Suppressor macrophage treated with lipopolysaccharide for 4 hours (primary cell): ENCODE measurements at regions not wholly inside any gene's neighbourhood (a gene's known extent, or its start where the extent isn't known, plus 50 kb on each side); places are given as distances from the start of the nearest gene placed in this dataset.
A peak's percentile ranks its signal among the peaks of the same experiment; 100 is the strongest.

Experiments used
- DNase-seq: peaks from one replicate; pipeline ENCODE4 v3.0.0-alpha.2; 2020

DNA sequence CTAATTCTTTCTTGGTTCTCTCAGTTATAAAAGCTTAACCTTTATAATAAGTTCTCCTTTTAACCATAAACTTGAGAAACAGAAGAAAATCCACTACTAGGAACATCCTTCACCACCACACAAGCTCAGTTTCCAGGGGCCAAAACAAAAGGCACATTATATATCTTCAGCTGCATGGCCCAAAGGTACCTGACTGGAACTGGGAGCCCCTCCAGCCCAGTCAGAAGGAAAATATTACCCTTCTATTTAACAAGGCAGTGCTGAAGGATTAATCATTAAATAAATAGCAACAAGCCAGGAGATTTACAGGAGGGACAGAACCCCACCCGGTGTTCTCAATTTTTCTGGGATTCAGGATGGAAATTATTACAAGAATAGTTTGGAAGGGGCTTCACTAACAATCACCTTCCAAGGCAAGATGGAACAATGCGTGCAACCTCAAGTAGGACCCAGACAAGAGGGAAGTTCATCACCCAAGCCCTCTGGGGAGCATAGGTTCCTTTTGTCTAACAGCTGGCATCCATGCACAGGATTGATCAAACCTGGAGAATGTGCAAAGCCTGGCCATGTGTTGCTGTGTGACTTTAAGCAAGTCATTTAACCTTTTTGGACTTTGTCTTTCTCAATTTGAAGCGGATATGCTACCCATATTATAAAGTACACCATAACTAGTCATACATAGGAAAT lies 159.6 kb upstream of the SETBP1 start:
- no peak for DNase-seq

DNA sequence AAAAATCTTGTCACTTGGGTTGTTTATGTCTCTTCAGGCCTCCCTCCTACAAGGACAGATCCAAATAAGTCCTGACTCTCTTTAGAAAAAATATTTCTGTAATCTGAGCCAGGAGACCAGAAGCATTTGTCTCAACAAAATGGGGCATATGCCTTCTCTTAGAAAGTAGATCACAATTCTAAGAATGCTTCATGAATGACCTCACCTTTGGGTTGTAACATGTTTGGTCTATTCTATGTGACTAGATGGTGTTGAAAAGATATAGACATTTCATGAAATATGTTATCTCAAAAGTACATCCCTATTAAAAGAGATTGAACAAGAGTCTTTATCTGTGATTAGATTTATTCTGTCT lies 159.0 kb upstream of the SETBP1 start:
- no peak for DNase-seq

DNA sequence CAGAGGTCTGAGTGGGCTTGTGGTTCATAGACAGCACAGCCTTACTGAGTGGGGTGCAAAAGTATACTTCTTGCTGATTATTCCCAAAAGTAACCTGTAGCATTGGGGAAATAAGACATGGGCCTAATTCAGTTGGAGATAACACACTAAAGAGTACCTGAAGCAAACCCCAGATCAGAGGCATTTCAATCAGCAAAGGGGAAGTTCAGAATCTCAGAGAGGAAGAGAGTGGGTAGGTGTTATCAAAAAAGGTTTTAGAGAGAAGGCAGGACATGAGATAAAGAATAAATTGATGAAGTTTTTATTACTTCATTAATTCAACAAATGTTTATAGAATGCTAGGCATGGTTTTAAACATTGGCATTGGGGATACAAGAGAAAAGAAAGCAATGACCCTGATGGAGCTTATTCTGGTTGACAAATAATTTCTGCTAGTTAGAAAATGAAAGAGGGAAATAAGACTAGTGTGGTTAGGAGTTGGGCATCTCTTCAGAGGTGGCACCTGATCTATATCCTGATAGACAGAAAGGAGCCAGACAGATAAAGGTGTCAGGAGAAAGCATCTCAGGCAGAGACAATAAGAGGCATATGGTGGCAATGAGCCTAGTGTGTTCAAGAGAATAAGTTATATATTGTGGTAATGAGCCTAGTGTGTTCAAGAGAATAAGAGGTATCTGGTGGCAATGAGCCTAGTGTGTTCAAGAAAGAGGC lies 153.8 kb upstream of the SETBP1 start:
- no peak for DNase-seq

DNA sequence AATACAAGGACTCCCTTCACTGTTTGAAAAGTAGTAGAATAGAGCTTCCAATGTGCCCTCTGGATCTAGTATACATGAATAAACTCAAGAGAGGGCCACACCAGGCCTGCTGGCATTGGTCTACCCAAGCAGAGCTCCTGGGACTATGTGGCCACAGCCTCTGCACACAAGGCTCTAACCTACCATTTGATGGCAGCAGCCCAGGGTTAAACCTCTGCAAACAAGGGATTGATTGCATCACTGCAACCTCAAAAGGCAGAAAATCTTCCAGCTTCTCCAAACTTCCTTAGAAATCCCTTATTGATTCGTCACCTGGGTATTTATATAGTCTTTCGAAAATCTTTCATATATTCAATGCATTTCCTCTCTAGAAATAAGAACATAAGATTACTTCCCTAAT lies 147.6 kb upstream of the SETBP1 start:
- no peak for DNase-seq

DNA sequence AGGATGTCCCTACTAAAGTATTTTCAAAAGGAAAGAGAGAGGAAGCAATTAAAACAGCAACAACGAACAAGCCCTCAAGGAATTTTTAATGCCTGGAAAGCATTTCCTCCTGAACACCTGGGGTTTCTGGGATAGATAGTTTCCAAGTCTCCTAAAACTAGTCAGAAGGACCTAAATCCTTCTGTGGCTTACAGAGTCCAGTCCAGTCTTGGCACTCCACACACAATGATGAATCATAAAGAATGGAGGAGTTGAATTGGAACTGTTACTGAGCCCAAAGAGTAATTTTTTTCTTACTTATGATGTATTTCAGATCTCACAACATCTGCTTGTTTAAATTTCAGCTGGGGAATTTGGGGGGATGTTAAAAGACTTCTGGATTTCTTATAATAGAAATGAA lies 144.6 kb upstream of the SETBP1 start:
- DNase-seq = no peak

DNA sequence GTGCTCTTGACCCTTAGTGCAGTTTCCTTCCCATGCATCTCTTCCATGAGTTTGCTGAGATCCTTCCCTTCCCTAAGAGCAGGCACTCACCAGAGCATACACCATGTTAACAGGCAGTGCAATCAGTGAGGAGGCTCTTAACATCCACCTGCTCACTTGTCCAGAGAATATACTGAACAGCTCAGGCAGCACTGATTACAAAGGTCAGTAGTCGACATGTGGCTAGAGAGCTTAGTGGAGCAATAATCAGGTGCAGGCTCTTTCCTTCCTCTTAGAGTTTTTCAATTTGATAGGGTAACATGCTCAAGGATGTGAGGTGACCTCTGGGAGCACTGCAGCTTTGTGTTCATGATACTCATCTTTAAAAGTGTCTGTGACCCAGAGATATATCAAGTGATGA lies 144.1 kb upstream of the SETBP1 start:
- no peak for DNase-seq

DNA sequence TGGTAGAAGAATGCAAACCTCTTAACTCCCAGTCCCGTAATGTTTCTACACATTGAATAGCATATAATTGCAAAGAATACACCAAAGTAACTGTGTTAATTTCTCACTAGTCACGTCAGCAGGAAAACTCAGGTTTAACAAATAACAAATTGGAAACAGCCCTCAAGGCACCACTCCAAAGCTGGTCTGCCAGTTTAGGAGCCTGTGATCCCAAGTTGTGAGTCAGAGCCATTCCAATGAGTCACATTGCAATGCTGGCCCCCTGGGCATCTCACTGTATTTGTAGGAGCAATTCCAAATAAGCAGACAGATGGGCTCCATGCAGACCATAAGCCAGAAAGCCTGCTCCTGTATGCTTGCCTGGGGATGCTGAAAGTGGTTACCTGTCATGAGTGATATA lies 143.2 kb upstream of the SETBP1 start:
- no peak for DNase-seq

DNA sequence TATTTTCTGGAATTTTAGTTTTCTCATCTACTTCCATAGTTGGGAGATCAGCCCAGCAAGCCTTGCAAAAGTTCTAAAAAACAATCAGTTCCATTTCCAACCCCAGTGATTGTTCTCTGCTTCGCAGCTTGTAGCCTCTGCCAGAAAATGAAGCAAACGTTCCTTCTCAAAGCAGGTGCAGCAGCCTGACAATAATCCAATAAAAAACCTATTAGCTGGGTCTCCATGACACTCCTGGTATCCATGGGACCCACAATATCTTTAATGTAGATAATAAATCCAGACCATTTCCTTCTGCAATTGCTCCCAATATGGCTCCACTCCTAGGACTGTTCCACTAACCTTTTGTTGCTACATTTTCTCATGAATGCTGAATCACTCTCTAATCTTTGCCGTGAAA lies 140.8 kb upstream of the SETBP1 start:
- DNase-seq = no peak

DNA sequence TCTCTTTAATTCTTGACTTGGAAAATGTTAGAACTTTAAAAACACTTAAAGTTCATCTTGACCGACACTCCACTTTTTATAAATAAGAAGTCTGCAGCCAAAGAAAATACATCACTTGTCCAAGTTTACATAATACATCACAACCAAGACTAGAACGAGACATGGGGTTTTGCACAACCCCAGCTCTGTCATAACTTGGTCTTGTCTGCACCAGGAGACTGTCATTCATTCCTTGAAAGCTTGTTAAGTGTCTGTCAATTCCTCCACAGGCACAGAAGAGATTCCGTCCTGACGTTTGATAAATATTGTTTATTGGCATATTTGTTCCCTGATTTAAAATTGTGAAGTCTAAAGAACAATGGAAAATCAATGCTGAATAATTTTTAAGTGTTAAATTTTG lies 139.5 kb upstream of the SETBP1 start:
- DNase-seq = no peak

DNA sequence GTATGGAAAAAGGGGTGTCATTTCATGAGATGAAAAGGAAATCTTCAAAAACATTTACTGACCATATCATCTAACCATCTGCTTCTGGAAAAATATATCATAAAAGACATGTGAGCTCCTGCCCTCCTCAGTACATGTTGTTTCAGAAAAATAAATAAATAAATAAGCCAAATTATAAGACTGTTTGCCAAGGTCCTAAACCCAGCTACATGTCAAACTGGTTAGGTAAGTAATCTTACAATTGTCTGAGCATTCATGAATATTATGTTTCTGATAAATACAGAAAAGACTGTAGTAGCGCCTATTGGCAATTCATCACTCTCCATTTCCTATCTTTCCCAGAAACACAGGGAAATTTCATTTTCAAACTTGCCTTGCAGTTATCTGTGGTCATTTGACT lies 138.9 kb upstream of the SETBP1 start:
- no peak for DNase-seq

DNA sequence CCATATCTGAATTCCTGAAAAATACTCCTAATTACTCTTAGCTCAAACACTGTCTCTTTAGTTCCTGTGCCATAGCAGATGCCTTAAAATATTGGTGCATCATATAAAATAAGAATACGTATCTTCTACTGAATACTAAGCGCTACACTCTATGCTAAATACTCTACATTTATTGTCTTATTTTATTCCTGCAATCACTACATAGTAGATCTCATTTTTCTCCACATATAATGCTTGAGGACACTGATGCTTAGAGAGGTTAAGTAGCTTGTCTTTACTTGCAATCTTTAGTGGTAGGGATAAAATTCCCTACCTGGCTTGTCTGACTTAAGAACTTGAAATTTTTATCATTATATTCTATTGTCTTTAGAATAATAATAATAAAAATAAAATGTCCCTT lies 137.3 kb upstream of the SETBP1 start:
- DNase-seq = no peak

DNA sequence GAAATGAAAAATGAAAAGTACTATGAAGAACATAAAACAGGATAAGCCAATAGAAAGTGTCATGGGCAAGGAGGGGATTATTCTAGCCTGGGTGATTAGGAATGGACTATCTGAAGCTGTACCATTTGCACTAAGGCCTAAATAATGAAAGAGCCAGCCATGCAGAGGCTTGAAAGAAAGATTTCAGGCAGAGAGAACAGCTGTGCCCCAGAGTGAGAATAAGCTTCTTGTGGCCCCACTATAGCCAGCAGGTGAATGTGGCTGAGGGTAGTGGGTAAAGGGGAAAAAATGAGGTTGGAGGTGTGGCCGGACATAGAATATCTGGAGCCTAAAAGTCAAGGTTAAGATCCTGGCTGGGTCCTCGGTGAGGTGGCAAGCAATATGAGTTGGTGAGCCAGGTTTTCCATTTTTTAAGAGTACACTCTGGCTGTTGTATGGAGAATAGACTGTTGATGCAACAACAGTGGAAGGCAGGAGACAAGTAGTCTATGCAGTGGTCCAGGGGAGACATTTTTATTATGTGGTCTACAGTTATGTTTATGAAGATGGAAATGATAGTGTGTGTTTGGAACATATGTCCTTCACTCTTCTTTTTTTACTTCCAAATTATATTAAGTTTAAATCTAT lies 135.2 kb upstream of the SETBP1 start:
- no peak for DNase-seq

DNA sequence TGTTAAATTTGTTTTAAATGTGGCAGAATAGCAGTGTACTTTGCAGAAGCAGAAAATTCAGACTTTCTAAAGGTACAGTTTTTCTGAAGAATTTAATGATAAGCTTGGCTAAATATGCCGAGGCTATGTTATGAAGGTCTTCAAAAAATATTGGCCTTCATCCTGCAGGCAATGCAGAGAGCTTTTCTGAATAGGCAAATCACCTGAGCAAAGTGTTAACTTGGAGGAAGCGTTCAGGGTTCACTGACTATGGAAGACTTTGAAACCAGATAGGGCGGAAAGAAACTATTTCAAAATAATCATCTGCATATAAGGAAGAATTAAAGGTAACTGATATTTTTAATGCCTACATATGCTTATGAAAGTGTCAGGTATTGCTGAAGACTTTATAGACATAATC lies 133.7 kb upstream of the SETBP1 start:
- no peak for DNase-seq

DNA sequence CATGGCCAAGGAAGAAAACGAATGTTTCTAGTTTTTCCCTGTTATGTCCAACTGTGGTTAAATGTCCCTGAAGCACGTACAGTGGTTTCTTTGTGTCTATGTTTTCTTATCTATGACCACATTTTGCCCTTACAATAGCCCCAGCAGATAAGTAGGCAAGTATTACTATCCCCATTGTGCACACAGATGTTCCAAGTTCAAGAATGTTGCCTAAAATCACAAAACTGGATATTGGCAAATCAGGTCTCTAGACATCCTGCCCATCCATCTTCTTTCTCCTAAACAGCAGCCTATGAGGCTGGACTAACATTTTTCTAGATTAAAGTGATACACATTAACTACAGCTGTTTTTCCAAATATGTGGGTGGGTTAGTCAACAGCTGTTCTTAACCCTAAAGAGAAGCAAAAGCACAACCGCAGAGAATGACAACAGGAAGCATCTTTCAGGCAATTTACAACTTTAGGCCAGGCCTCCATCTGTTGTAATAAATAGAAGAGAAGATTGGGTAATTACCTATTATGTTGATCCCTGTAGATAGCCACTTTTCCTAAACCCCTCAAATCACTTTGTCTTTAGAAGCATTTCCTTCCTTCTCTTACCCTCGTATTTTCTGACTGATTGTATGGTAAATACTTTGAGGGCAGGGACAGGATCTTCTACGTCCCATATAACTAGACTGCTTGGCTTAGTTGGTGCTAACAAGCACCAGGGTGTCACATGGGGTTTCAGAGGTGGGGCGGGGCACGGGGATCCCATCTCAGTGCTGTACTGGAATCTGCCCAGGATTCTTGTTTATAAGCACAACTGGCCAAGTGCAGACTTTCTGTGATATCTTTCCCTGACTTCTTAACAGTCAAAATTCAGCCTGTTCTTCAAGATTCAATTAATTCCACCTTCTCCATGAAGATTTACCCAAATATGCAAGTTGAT lies 132.1 kb upstream of the SETBP1 start:
- DNase-seq = peak; percentile 53

DNA sequence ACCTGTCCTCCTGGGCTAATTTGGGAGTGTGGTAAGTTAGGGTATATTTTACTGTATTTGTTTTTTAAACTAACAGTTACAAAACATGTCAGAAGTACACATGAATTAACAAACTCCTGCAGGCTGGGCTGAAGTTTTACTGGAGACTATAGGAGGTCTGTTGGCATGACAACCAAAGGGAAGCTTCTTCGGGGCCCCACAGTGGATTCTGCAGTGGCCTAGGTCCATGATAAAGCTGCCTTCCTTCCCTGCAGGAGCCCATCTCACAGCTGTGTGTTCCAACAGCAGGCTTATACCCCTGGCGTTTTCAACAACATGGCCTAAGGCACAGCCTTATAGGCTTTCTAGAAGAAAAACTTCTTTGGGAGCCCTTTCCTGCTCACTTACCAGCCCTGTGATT lies 128.0 kb upstream of the SETBP1 start:
- no peak for DNase-seq

DNA sequence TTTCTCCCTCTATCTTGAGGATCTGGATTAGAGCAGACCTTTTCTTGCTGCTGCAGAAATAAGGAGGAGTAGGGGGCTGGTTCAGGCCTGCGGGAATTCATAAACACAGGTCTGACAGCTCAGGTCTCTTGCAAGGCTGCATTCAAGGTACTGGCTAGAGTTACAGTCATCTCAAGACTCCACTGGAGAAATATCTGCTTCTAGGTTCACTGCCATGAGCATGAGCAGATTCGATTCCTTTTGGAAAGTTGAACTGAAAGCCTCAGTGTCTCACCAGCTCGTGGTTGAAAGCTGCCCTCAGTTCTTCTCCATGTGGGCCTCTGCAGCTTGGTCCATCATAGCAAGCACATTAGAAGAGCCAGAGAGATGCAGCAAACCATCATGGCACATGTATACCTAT lies 124.4 kb upstream of the SETBP1 start:
- DNase-seq = peak; percentile 15

DNA sequence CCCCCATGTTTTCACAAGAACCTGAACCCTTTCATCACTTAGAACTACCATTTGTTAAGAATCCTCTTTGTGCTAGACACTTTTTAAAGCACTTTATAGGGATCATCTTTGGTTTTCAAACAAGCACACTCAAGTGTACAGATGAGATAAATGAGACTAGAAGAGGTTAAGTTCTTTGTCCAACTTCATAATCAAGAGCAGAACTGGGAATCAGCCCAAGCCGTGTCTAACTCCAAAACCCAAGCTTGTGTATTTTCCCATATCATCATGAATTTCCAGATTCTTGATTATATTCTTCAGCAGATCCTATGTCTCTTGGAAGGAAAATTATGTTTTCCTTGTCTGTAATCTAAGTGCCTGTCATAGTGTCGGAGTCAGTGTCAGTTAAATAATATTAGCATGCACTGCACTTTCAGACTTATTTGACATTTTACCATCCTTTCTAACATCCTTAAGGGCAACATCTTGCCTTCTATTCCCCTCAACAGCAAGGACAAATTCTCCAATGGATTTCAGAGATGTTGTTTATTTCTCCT lies 123.0 kb upstream of the SETBP1 start:
- DNase-seq = no peak

DNA sequence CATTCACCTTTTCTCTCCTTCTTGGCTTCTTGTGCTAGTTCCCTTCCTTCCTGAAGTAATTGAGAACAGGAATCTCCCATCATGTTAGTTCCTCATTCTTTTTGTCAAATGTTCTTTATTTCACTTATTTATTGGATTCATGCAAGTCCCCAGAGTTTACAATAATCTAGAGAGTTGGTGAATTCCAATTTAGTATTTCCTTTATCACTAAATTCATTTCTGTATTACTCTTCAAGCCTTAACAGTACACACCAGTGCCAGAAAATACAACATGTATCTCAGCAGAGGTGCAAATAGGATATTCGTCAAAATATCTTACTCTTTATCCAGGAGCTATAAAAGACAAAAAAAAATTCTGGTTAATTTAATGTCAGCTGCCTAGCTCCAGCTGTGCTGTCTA lies 121.9 kb upstream of the SETBP1 start:
- no peak for DNase-seq

DNA sequence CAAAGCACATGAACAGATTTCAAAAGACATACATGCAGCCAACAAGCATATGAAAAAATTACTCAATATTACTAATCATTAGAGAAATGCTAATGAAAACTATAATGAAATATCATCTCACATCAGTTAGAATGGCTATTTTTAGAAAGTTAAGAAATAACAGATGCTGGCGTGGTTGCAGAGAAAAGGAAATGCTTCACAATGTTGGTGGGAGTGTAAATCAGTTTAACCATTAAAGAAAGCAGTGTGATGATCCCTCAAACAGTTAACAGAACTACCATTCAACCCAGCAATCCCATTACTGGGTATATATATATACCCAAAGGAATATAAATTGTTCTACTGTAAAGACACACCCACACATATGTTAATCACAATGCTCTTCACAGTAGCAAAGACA lies 117.7 kb upstream of the SETBP1 start:
- DNase-seq = peak; percentile 6

DNA sequence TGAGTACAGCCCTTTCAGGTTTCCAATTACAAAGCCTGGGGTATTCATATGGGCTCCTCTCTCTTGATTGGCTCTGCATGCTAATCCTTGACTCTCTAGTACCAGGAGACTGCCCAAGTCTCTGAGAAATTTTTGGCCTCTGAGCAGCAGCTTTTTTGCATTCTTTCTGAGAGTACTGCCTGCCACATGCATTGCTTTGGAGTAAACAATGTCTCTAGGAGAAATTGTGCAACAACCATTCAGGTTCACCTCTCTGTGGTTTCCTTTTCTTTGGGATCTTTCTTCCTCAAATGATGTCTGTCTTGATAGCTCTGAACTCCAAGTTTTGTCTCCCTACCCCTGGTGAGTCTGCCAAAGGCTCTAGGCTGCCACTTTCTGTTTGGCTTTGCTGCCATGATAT lies 115.8 kb upstream of the SETBP1 start:
- DNase-seq = no peak

DNA sequence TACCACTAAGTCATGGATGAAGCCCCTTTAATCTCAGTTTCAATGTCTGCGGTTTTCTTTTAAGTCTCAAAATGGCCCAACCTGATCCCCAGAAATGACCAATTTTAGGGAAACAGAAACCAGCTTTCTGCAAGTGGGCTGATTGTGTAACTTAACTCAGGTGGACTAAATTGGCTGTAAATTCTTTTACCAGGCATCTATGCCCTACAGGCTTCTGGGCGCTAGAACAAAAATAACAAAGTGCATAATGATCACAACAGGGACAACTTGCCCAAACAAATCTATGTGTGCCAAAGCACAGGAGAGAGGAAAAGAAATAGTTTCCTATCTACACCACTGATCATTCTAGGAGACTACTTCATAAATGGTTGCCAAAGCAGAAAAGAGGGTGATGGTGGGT lies 112.3 kb upstream of the SETBP1 start:
- no peak for DNase-seq

DNA sequence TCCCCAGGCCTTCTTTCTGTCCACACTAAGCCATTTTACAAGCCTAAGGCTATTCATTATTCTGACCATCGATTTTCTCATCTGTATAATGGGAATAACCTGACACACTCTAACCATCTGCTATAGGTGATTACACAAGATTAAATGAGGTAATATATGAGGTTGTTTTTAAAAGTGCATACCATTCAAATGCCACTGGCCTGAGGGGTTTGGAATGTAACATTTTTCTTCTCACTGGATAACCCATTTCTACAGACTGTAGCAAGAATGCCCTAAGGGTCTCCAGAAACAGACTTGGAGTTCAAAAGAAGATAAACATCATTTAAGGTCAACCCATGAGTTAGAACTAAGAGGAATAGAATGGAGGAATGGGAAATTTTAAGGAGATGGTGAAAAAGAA lies 111.7 kb upstream of the SETBP1 start:
- DNase-seq = no peak

DNA sequence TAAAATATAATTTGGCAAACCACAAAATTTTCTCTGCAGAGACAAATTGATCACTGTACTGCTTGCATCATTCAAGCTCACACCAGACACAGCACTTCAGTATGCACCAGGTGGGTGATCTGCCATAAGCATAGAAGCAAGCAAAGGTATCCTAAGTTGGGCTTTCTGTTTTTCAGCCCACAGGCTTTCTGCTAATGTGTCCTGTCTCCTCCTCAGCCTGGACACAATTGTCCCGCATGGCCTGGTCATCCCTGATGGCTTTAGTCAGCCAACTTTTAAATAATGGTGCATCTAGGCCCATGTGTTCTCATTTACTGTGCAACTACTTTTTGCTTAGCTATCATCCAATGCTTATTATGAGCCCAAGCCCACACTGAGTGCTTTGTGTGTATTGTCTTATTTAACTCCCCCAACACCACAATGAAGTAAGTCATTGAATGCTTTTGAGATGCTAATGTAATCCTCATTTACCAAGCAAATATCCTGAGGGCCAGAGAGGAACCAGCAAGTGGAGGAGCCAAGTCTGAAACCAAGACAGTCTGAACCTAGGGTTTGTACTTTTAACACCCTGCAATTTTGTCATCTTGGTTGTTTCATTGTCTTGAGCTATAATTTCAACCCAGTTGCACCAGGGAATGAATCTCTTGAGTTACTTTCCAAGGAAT lies 111.2 kb upstream of the SETBP1 start:
- DNase-seq = no peak
